Breast epithelium (tissue), 4 donors: ENCODE measurements at regions not wholly inside any gene's neighbourhood (a gene's known extent, or its start where the extent isn't known, plus 50 kb on each side); places are given as distances from the start of the nearest gene placed in this dataset.

Experiments used
- DNase-seq, 2 donors: peaks; one replicate each; pipeline ENCODE4 v3.0.0-alpha.2; 2019; ENCODE audit warnings: low spot score in 2 of 2
- H3K27ac ChIP-seq, 2 donors: fragments of 200-600 bp; sonication (generic) in 1 of 2; one replicate each; pipeline ENCODE4 v1.5.1; 2016 to 2019; ENCODE audit warnings: mild to moderate bottlenecking in 1 of 2
- H3K27me3 ChIP-seq, 2 donors: fragments of 200-600 bp; sonication (generic) in 1 of 2; one replicate each; pipeline versions ENCODE4 v1.5.1 to v1.6.0; 2017 to 2019; ENCODE audit warnings: control low read depth in 1 of 2, mild to moderate bottlenecking in 1 of 2
- H3K36me3 ChIP-seq: fragments of 200-600 bp; one replicate; pipeline ENCODE4 v1.5.1; 2019
- H3K4me1 ChIP-seq, 2 donors: fragments of 200-600 bp; sonication (generic); one replicate each; pipeline ENCODE4 v1.5.1; 2016 to 2019; ENCODE audit warnings: control low read depth in 1 of 2
- H3K4me3 ChIP-seq, 3 donors: fragments of 200-600 bp; sonication (generic); 1 replicate in 2 of 3; 2 replicates in 1 of 3; pipeline ENCODE4 v1.5.1; 2016 to 2019; ENCODE audit warnings: mild to moderate bottlenecking in 3 of 3, moderate library complexity in 2 of 3
- H3K9me3 ChIP-seq, 2 donors: fragments of 200-600 bp; sonication (generic) in 1 of 2; one replicate each; pipeline ENCODE4 v1.5.1; 2016 to 2019; ENCODE audit warnings: control low read depth in 1 of 2
- POLR2A ChIP-seq: fragments of 450-650 bp; IDR thresholded peaks from one replicate; pipeline ENCODE4 v1.6.1; 2016; ENCODE audit warnings: antibody characterized with exemption, mild to moderate bottlenecking, moderate library complexity
- POLR2AphosphoS5 ChIP-seq, 3 donors: sonication (generic); formaldehyde crosslinking; IDR thresholded peaks; one replicate each; pipeline ENCODE4 v1.6.1; 2017; ENCODE audit warnings: antibody characterized with exemption in 3 of 3
- intact Hi-C: fragments of 100-400 bp; cut with DNase I; formaldehyde crosslinking; loops from one replicate; pipeline ENCODE4 v1.15.1; 2023; ENCODE audit warnings: low total_unique reads
- TF ChIP-seq, protein P1 (sequence below), 3 donors: fragments of 450-650 bp; IDR thresholded peaks; one replicate each; pipeline ENCODE4 v1.5.1; 2016 to 2017; ENCODE audit warnings: antibody characterized with exemption in 3 of 3, mild to moderate bottlenecking in 3 of 3, moderate library complexity in 3 of 3

DNA sequence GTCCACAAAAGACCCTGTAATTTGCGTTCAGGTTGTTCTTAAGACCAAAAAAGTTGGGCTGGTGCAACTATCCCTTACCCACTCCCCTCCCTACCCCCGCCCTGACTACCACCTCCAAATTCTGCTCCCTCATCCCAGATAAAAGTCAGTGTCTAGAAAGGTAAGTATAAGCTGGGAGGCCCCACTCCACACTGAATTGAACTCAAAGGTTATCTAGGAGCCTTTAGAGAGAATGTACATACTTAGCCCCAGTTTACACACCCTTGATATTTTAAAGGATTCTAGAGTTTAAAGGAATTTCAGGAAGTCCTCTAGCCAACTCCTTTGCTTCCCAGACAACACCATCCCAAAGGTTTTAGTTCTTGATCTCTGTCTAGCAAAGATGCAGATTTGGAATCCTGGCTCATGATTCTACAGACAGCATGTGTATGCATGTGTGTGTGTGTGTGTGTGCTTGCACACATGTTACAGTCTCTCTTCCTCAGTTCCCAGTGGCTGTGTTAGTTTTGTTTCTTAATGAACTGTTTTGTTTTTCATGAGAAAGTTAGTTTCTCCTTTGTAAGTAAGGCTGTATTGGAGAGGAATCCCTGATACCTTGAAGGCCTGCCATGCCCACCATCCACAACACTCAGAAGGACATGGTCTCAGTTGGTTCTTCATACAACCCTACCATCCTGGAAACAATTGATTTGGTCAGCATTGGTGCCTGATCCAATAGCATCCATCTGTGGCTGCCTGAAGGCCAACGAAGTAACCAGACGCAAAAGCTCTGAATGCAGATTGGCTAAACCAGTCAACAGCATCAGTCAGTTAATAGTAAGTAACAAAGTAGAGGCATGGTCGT, 281.3 kb downstream of the SOX9 start:
- intact Hi-C loops = no loop called here
- no peak for DNase-seq
- TF ChIP-seq, protein P1, sequence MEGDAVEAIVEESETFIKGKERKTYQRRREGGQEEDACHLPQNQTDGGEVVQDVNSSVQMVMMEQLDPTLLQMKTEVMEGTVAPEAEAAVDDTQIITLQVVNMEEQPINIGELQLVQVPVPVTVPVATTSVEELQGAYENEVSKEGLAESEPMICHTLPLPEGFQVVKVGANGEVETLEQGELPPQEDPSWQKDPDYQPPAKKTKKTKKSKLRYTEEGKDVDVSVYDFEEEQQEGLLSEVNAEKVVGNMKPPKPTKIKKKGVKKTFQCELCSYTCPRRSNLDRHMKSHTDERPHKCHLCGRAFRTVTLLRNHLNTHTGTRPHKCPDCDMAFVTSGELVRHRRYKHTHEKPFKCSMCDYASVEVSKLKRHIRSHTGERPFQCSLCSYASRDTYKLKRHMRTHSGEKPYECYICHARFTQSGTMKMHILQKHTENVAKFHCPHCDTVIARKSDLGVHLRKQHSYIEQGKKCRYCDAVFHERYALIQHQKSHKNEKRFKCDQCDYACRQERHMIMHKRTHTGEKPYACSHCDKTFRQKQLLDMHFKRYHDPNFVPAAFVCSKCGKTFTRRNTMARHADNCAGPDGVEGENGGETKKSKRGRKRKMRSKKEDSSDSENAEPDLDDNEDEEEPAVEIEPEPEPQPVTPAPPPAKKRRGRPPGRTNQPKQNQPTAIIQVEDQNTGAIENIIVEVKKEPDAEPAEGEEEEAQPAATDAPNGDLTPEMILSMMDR (IDR thresholded peaks at IDR 0.05) = no peak
- TF ChIP-seq POLR2AphosphoS5 (IDR thresholded peaks at IDR 0.05) (no peak), POLR2A (no peak)

DNA sequence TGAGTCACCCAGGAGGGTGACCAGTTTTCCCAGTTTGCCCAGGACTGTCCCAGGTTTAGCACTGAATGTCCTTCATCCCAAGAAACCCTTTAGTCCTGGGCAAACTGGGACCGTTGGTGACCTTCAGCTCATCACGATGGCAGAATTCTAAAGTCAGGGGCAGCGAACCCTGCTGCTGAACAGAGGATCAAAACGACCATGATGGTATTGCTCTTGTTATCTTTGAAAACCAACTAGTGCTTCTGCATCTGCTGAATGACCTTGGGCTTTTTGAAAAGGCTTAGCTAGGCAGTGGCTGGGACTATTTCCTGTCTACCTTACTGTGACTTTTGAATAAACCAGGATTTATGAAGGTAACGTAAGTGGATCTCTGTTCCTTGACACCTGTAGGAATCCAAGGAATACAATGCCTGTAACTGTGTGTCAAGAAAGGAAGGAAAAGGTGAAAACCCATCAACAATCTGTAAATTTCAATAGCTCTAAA, 281.9 kb downstream of the SOX9 start:
- no peak for TF ChIP-seq POLR2AphosphoS5 (IDR thresholded peaks at IDR 0.05)
- TF ChIP-seq POLR2A = no peak
- TF ChIP-seq, protein P1 (IDR thresholded peaks at IDR 0.05) = no peak
- intact Hi-C loops = no loop called here

More for the DNA sequence above, 281.3 kb downstream of the SOX9 start:
- no peak overlapping the region for H3K4me3 ChIP-seq
- H3K36me3 ChIP-seq = no peaks in the 10 kb centered on the region
- no peak overlapping the region for H3K27ac ChIP-seq
- H3K4me1 ChIP-seq = peaks cover 0 to 2% of the 10 kb centered on the region in 2 donors
- no peaks in the 10 kb centered on the region for H3K27me3 ChIP-seq
- no peaks in the 10 kb centered on the region for H3K9me3 ChIP-seq

DNA sequence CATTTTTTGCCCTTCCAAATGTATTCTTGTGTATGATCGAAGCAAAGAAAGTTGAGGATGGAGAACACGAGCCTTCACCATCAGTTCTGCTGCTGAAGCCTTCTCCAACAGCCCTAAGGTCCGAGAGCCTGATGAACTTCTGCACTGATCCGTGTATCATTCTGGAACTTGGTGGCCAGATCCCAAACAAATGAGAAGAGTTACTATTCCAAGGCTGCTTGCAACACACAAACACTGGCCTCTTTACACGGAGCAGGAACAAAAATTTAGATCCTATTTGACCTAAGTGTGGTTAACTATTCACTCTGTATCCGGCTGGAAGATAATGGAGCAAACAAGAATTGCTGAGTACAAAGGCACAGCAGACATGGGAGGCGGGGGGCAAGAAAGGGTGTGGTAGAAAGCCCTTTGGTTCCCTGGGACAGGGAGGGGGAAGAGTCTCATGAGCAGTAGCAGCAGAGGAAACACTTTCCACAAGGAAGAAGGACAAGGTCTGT, 282.9 kb downstream of the SOX9 start:
- H3K27me3 ChIP-seq = no peaks in the 10 kb centered on the region
- H3K4me1 ChIP-seq = peaks cover 0 to 5% of the 10 kb centered on the region in 2 donors
- no peaks in the 10 kb centered on the region for H3K9me3 ChIP-seq
- H3K27ac ChIP-seq = no peak overlapping the region
- DNase-seq = no peak
- no peak overlapping the region for H3K4me3 ChIP-seq
- TF ChIP-seq POLR2AphosphoS5 (IDR thresholded peaks at IDR 0.05) (no peak), POLR2A (no peak)
- TF ChIP-seq, protein P1 (IDR thresholded peaks at IDR 0.05) = no peak
- intact Hi-C loops = no loop called here
- H3K36me3 ChIP-seq = no peaks in the 10 kb centered on the region

More for the DNA sequence above, 281.9 kb downstream of the SOX9 start:
- no peaks in the 10 kb centered on the region for H3K36me3 ChIP-seq
- H3K4me1 ChIP-seq = peaks cover 0 to 2% of the 10 kb centered on the region in 2 donors
- DNase-seq = no peak
- no peaks in the 10 kb centered on the region for H3K27me3 ChIP-seq
- H3K27ac ChIP-seq = no peak overlapping the region
- no peaks in the 10 kb centered on the region for H3K9me3 ChIP-seq
- no peak overlapping the region for H3K4me3 ChIP-seq

DNA sequence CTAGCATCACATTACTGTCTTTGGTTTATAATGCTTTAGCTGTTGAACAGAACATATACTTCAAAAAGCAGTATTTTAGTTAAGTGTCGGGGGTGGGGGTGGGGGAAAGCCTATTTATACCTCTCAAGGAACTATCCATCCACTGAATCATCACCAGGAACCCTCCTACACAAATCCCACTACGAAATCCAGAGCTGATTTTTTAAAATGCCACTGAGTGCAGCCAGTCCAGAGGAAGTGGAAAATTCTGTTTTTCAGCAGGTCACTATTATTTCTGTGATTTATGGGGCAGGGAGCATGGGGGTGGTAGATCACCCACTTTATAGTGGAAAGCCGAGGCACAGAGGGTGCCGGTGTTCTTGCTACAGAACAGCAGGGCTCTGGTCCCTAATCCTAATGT, 284.1 kb downstream of the SOX9 start:
- H3K36me3 ChIP-seq = no peaks in the 10 kb centered on the region
- DNase-seq = no peak

DNA sequence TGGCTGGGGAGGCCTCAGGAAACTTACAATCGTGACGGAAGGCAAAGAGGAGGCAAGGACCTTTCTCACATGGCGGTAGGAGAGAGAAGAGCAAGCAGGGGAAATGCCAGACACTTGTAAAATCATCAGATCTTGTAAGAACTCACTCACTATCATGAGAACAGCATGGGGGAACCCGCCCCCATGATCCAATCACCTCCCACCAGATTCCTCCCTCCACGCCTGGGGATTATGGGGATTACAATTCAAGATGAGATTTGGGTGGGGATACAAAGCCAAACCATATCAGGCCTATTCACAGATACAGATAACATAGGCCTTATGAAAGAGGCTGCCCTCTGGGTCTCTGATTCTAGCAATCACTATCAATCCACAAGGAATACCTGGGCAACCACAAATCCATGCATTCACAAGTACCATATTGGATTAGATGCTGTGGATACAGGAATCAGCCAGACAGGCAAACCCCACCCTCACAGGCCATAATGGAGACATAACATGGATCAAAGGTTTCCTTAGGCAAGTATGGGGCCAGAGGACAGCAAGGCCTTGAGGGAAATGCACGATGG, 284.9 kb downstream of the SOX9 start:
- DNase-seq = no peak
- Histone ChIP-seq H3K27me3 (no peaks in the 10 kb centered on the region), H3K27ac (peak overlapping the region in 1 of 2 donors; percentile 87), H3K36me3 (no peaks in the 10 kb centered on the region), H3K4me3 (no peak overlapping the region), H3K9me3 (no peaks in the 10 kb centered on the region), H3K4me1 (peaks cover 0 to 9% of the 10 kb centered on the region in 2 donors)
- intact Hi-C loops = no loop called here
- TF ChIP-seq POLR2AphosphoS5 (IDR thresholded peaks at IDR 0.05) (no peak), POLR2A (no peak)
- TF ChIP-seq, protein P1 (IDR thresholded peaks at IDR 0.05) = no peak

More for the DNA sequence above, 284.1 kb downstream of the SOX9 start:
- no peak overlapping the region for H3K4me3 ChIP-seq
- intact Hi-C loops = no loop called here
- H3K4me1 ChIP-seq = peaks cover 0 to 5% of the 10 kb centered on the region in 2 donors
- no peak for TF ChIP-seq POLR2A
- H3K9me3 ChIP-seq = no peaks in the 10 kb centered on the region
- H3K27me3 ChIP-seq = no peaks in the 10 kb centered on the region
- no peak overlapping the region for H3K27ac ChIP-seq
